Femur (tissue), 1 donor: ENCODE measurements at regions not wholly inside any gene's neighbourhood (a gene's known extent, or its start where the extent isn't known, plus 50 kb on each side); places are given as distances from the start of the nearest gene placed in this dataset.

Experiments
- DNase-seq: peaks from one replicate; pipeline ENCODE4 v3.0.0-alpha.2; 2017

- no peak for DNase-seq
Observed at GRCh38 chr21:38742580-38743260, 63.0 kb upstream of the ETS2 start.

GRCh38 chr21:38743772-38744529 is 61.8 kb upstream of the ETS2 start:
- DNase-seq = no peak

- no peak for DNase-seq
Observed at GRCh38 chr21:38744861-38745260, 60.9 kb upstream of the ETS2 start.

- DNase-seq = no peak
Observed at GRCh38 chr21:38747810-38748209, 57.9 kb upstream of the ETS2 start.

- DNase-seq = peak; percentile 70
Observed at GRCh38 chr21:38751379-38752050, 54.2 kb upstream of the ETS2 start.

GRCh38 chr21:38752051-38752505 is 53.7 kb upstream of the ETS2 start:
- DNase-seq = no peak

- no peak for DNase-seq
Observed at GRCh38 chr21:38753114-38753513, 52.6 kb upstream of the ETS2 start.

GRCh38 chr21:38753557-38753971 is 52.2 kb upstream of the ETS2 start:
- DNase-seq = no peak
